Activated CD4-positive, alpha-beta T cell treated with anti-CD3 and anti-CD28 coated beads for 4 hours (primary cell): ENCODE measurements at regions not wholly inside any gene's neighbourhood (a gene's known extent, or its start where the extent isn't known, plus 50 kb on each side); places are given as distances from the start of the nearest gene placed in this dataset.

Experiments
- DNase-seq, 2 donors: peaks; one replicate each; pipeline ENCODE4 v3.0.0-alpha.2; 2020

DNA sequence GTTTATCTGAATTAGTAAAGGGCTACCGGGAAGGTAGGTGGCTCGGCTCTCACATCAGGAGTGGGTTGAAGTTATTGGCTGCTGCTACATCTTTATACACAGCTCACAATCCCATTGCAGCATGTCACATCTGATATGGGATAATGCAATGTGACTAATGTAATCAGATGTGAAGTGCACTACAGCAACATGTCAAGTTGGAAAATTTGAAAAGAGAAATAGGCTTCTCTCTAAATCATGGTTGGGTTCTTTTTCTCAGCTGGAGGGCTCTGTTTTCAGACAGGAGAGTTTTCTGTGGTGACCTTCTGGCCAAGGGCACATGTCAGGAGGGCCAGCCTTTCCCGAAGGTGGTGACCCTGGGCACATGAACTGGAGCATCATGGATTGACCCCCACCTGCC, 337.5 kb downstream of the HRH4 start:
- DNase-seq: no peak

DNA sequence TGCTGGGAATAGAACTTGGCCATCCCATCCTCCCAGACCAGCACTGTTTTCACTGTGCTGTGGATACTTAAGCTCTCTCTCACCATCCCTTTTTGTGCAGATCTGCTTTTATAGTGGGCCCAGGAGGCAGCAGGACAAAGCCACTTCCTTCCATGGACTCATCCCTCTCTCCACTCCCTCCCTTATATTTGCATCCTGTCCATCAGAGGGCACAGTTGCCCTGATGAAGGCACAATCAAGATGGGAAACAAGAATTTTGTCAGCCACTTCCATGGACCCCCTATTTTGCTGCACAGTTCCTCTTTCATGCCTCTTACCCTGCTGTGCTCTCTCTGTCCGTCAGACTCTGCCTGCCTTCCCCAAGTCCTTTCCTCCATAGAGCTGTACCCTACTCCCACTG, 338.7 kb downstream of the HRH4 start:
- DNase-seq: no peak

DNA sequence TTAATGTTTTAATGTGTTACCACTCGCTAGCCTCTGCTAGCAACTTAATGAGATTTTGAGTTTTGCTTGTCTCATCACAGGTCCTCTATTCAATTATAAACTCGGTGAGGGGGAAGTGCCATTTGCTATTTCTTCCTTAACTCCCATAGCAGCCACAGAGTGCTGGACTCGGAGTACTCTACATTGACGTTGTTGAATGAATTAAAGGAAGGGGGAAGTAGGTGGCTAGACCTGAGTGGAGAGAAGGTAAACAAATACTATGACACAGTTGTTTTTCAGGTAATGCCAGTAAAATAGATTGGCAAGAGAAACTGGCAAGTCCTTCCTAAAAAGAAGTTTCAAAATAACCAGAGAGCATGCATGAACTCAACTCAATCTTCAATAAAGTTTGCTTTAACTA, 339.3 kb downstream of the HRH4 start:
- DNase-seq: no peak

DNA sequence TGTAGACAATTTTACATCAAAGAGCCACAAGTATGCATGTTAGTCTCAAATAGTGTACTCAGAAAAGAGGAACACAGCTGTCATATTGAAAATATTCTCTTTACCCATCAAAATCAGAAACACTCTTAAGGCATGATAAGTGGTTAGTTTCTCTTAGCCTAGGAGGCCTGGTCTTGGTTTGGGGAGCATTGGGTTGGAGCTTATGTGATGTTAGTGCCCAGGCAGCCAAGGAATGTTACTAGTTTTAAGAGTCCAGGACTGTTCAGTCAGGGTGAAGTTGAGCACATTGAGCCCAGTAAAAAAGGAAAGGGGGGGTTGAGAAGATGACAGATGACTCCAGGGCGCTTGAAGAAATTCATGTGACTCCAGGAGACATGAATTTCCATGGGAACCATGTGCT, 340.6 kb downstream of the HRH4 start:
- no peak for DNase-seq

DNA sequence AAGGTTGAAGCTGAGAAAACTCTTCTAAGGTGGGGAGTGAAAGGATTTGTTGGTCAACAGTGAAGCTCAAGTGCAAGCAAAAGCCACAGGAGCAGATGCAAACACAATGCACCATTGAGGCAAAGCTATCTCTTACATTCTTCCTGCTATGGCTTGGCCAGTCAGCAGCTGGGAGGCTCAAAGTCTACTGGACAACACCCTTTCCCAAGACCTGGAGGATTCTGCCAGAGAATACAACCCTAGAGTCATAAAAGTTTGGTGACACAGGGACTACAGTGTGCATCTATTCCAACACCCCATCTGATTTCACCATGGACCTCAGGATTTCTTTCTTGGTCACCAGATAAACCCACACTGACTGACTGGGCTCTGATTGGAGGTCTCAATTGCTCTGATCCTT, 342.0 kb downstream of the HRH4 start:
- DNase-seq: no peak

DNA sequence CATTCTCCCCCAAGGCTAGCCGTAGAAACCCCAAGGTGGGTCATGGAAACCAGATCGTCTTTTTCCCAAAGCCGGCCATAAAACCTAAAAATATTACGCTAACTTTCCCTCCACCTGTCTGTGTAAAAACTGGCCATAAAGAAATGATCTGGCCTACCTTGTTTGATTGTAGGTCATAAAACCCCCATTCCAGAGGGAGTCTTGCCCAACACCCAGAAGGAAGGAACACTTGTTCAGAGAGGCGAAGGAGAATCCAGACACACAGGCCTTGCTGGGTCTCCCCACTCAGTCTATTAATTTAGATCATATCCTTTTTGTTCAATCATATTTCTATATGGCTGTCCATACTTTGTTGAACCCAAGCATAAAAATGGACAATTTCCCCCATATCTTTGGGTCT, 344.7 kb downstream of the HRH4 start:
- DNase-seq: no peak

DNA sequence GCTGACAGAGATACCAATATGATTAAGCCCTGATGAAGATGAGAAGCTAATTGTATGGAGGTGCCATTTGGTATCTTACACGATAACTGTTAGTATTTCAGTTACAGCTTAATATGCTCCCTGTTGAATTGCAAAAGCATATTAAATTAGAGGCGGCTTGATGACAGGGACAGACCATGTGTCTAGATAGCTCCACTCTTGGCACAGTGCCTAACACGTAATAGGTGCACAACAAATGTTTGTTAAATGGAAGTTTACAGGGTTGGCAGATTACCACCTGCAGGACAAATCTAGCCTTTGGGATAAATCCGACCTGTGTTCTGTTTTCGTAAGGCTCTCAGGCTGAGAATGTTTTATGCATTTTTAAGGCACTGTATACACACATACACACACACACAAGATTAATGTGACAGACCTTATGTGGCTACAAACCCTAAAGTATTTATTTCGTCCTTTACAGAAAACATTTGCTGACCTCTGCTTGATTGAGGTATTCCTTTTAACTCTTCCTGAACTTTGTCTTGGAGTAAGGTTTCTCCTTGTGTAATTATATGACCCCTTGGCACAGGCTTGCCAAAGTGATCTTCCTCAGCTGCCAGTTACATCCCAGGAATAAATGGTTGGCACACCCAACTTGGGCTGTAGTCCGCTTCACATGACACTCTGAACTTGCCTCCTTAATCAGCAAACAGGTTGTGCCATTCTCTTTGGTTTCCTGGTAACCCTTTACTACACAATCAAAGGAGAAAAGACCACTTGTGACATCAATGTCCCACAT, 348.9 kb downstream of the HRH4 start:
- DNase-seq: no peak

DNA sequence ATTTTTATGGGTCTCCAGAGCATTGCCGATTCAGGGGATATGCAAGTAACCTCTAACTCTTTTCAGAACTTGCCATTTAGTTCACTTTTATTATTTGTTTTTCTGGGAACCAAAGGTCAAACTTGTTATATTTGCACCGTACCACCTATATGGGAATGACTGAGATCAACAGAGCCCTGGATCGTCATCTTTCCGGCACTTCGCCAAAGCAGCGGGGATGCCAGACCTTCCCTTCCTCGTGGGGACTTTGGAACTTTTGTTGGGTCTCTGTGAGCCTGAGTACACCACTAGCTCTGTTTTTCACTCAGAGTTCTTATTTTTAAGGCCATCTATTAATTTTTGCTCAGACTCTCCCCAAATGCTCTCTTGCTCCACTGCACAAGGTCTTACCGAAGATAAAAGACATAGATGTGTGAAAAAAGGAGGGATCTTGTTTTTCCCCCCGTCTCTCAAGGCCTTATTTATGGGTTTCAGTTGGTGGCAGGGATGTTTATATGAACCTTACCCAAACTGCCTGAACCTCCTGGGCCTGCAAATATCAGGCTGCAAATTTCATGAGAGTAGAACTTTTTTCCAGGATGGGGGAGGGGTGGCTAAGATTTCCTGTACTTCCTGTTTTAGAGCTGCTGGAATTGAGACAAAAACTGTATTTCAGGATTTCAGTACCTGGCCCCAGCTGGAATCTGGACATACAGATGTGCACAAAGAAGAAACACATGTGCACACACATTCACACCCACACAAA, 350.3 kb downstream of the HRH4 start:
- DNase-seq: no peak

DNA sequence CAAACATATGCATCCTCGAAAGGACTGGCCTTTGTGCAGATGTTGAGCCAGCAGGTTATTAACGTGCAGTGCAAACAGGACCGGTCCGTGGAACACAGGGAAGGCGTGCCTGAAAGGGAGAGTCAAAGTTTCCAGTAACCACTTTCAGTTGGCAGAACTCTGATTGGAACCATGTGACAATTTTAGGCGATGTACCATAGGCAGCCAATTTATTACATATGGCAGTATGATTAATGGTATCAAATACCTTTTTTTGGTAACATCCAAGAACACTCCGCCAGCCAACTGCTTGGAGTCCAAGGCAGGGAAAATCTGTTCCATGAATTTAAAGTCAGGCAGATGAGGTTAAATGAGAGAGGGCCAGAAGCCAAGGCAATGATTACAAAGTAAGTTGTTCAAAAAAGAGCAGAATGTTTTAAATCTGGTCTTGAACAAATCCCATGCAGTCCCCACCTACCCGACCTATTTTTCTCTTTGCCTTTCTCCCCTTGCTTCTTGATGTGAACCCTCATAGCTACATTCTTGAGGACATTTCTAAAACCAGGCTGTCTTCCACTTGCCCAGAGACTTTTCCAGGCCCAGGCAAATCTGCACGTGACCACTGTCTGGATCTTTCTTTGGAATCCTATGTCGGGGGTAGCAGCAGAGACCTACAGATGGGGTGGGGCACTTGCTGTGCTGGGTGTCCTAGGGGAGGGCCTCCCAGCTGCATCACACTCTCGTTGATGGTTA, 351.7 kb downstream of the HRH4 start:
- no peak for DNase-seq

DNA sequence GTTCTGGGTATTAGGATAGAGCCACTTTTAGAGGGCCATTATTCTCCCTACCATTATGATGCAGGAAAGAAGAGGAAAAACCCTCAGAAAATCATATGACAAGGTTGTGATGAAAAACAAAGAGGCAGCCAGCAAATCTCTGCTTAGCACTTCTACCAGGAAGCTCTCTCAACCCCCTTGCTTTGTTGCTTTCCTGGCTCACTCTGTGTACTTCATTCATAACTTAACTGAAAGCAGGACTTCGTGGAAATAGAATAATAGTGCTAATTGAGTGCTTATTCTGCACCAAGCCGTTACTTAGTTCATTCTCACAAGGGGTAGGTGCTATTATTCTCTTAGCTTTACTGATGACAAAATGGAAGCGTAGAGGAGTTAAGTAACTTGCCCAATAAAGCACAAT, 354.1 kb downstream of the HRH4 start:
- no peak for DNase-seq

DNA sequence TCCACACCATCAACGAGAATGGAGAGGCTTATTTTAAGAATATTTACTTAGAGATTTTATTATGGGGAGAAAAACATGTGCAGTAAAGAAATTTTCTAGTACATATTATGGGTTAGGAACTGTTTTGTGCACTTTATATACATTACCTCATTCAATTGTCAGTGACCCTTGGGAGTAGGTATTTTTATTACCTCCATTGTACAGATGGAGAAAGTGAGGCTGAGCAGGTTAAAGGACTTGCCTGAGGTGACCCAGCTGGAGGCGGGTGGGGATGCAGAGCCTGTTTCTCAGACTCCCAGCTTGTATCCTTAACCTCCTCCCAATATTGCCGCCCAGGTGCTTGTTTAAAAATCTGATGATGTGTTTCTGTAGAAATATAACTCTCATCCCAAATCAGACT, 356.7 kb downstream of the HRH4 start:
- no peak for DNase-seq

DNA sequence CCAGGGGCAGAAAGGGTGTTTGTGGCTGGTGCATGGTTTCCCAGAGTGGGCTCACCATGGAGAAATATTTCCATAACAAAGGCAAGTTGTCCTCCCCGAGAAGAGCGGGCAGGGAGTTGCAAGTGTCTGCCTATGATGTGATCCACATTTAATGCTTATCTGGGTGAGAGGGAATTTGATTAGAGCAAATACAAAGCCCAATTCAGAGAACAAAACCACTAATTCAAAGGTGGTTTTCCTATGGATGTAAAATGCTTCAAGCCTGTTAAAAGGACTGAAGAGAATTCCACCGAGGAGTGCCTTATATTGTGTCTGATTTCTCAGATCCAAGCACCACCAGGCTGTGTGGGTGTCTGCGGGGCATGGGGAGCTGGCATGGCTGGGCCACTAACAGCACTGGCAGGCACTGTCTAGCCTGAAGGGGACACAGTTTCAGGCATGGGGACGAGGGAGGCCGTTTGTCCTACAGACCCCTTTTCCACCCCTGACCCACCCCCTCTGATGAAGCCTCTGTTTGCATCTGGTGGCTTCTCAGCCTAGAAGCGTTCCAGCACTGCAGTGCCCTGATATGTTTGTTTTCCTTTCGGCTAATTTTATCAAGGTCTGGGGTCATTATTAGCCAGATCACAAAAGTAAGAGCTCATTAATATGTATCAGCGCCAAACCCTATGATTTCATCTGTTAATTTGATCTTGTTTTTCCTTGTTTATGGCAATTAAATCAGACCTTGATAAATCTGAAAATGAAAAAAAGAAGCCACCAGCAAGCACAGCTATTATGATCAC, 357.3 kb downstream of the HRH4 start:
- no peak for DNase-seq

DNA sequence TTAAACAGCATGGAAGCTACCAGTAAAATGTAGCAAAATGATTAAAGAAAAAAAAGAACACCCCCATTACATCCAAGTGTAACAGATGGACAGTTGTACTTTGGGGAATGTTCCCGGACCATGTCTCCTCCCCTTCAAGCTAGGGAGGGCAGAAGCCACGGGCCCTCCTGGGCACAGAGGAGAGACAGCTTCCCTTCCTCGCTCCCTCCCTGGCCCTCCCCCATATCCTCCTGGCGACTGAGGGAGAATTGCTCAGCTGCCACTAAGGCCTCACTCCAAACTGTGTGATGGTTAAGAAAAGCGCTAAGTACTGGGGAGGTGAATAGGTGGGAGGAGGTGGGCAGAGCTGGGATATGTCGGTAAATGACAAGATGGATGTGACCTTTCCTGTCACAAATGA, 358.0 kb downstream of the HRH4 start:
- DNase-seq: no peak

DNA sequence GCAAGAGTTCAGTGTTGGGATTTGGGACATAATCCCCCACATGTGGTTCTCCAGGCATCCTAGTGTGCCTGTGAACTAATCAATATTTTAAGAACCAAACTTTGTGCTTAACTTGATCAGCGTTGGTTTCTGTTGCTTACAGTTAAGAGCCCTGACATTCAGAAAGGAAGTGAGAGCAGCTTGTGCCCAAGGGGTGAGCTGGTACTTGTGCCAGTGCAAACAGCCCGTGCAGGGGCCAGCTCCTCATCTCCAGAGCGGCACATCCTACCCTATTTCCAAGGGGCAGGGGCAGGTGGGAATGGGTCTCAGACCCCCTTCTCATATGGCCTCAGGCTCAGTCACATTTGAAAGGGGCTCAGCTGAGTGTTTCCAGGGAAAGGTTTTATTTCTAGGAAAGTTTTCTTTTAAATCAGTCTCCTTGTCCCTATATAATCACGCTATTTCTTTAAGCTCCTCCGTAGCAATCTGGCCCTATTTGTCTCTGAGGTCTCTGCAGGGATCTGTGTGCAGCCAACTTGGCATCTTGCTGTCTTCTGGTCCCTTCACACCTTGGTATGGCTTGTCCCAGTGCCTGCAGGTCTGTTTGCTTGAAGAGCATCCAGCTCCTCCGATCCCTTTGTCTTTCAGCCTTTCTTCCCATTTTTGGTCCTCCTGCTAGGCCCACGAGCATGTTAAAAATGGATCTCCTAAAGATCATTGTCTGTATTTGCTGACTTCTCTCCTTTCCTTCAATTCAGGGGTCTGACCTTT, 358.9 kb downstream of the HRH4 start:
- DNase-seq: no peak

DNA sequence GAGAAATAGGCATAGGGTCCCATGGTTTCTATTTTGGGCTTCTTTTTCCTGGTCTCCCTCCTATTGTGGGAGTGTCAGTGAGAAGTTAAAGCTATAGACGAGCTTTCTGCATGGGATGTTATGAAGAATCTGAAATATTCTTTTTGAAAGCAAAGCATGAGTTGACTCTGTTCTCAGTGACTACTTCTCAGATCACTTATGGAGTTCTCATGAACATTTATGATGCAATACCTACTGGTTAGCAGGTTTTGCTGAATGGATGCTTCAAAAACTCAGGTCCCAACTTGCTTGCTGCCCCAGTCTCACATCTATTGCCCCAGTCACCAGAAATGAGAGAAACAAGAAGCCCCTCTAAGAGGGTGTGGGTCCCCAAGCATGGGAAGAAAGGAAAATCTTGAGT, 365.0 kb downstream of the HRH4 start:
- DNase-seq: no peak

DNA sequence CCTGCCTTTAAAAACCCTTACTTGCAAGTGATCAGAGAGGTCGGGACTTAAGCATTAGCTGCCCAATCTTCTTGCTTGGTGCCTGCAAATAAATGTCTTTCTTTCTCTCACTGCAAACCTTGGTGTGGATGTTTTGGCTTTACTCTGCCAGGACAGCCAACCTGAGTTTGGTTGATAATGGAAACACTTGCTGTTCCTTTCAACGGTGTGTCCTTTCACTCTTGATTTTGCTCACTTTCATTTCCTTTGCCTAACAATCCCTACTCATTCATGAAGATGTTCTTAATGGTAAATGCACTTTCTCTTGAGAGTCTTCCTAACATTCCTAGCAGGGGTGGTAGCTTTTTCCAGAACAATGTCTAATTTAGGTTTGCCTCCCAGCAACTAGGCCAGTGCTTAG, 366.2 kb downstream of the HRH4 start:
- no peak for DNase-seq

DNA sequence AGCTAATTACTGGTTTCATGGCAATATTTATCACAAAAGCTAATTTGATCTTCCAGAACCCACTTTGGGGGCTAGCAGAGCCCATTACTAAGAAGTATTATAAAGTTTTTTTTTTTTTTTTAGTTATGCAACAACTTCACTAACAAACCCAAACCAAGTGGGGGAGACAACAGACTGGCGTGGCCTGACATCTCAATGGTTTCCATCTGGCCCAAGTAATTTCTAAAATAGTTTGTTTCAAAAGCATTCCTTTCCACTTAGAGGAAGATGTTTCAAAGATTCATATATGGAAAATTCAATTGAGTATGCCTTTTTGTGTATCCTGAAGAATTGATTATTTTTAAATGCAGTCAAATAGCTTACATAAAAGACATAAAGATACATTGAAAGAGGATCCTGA, 367.1 kb downstream of the HRH4 start:
- DNase-seq: no peak

DNA sequence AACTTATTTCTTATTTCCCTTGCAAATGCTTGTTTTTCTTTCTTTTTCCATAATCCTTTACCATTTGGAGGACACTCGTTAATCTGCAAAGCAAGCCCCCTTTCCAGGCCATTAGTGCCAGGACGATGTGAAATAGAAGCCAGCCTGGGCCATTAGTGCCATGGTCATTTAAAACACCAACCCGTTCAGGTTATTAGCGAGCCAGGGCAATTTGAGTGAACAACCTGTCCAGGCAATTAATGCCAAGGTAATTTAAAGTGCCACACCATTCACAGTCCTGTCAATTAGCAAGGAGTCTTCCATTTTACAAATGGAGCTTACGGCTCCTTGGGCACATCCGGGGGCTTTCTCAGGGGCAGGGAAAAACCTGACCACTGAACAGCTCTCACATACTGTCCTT, 370.6 kb downstream of the HRH4 start:
- DNase-seq: no peak

DNA sequence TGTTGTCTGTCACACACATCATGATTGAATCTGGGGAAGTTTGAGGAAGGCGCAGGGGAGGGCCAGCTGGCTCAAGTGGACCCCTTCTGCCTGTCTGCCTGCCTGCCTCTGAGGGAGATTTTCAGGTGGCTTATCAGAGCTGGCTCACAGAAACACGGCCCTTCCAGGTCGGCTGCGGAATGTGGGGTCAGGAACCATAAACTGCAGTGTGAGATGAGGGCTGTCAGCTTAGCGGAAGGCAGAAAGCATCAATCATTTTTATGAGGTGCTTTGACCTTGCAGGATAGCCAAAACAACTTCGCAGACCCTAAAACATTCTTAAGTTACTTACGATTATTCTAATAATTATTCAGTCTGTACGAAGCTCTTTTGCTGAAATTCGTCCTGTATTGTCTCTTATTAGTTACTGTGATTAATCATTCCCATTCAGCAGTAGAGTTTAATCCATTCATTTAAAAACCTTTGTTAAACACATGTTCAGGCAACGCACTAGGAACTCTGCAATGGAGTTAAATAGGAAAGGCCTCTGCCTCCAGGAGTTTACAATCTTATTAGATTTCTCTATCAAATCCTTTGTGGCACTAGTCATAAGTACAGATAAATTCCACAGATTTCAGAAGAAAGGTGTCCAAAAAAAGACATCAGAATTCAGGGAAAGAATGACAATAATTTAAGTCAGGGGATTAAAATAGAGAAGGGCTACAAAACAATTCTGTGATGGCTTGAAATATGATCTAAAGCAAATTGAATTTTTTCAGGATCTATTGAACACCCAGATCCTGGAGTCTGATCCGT, 371.6 kb downstream of the HRH4 start:
- DNase-seq: no peak

DNA sequence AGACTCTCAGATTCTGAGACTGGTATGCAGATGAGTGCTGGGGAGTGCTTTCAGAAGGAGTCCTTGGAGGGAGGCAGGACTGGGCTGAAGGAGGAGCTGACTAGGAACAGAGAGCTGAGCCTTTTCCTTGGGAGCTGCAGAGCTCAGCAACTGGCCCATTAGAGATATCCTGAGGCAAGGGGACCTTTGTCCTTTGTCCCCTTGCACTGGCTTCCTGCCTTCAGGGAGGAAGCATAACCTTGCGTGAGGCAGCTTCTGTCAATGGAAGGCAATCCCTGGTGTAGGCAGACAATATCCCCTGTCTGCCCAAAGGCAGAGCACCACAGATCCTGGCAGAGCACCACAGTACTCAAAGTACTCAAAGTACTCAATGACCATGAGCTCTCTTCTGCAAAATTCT, 375.3 kb downstream of the HRH4 start:
- no peak for DNase-seq

DNA sequence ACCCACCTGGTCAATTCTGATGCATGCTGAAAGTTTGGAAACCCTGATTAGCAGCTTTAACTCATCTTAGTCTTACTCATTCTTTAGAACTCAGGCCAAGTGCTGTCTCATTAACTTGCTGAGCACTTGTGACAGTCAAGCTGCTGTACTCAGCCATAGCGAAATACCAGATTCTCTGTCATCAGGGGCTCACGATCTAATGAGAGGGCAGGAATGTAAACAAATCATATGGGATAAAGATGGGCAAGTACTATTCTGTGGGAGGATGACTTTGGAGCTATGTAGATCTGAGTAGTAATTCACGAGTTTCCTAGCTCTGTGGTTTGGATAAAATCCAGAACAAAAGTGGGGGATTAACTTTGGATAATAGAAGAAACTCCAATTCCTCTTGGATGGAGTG, 376.6 kb downstream of the HRH4 start:
- DNase-seq: no peak

DNA sequence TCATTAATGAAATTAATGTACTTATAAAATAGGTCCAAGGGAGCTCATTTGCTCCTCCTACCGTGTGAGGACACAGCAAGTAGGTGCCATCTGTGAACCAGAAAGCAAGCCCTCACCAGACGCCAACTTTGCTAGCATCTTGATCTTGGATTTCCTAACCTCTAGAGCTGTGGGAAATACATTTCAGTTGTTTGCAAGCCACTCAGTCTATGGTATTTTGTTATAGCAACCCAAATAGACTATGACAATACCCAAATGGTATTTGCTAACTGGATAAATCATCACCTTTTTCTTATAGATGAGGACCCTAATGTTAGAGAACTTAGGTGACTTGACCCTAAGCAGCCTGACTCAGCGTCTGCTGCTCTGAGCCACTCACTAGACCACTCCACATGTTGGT, 379.6 kb downstream of the HRH4 start:
- DNase-seq: no peak
